ENCODE measurements at regions not wholly inside any gene's neighbourhood (a gene's known extent, or its start where the extent isn't known, plus 50 kb on each side); places are given as distances from the start of the nearest gene placed in this dataset.

GRCh38 chrX:2595258-2595657 is 94.5 kb upstream of the DHRSX start:
- no peak for TF ChIP-seq POLR2A (IDR thresholded peaks at IDR 0.05)
- no peak for TF ChIP-seq CTCF (IDR thresholded peaks at IDR 0.05)

Measured in lower leg skin (tissue), 3 donors.